Activated CD8-positive, alpha-beta memory T cell treated with anti-CD3 and anti-CD28 coated beads, Interleukin-2, amount 10 ng/mL, durations not matched to agents 7 days and 5 days (primary cell): ENCODE measurements at regions not wholly inside any gene's neighbourhood (a gene's known extent, or its start where the extent isn't known, plus 50 kb on each side); places are given as distances from the start of the nearest gene placed in this dataset.
"Not testable (repeated sequence)": the region's sequence is repeated elsewhere in the genome, so short reads cannot be mapped to it uniquely, and the experiment has no call there.

Experiments used
- ATAC-seq: fragments of 150-1000 bp; cut with Tn5 transposase; one replicate; pipeline ENCODE4 v1.10.0; 2021; ENCODE audit warnings: moderate library complexity
- CTCF ChIA-PET: fragments of 350-600 bp; sonication (Branson Sonifier 250); formaldehyde crosslinking; loops from one replicate; lab custom pipeline; 2021; ENCODE audit warnings: antibody characterized with exemption; lab: Charles Lee
- DNase-seq: peaks from one replicate; pipeline ENCODE4 v3.0.0-alpha.2; 2020
- H3K27ac Mint-ChIP-seq: one replicate; pipeline ENCODE4 v1.8.0; 2021; ENCODE audit warnings: mild to moderate bottlenecking, mixed read lengths
- H3K27me3 Mint-ChIP-seq: one replicate; pipeline ENCODE4 v1.8.0; 2021; ENCODE audit warnings: mixed read lengths
- H3K36me3 Mint-ChIP-seq: one replicate; pipeline ENCODE4 v1.8.0; 2021; ENCODE audit warnings: mild to moderate bottlenecking, mixed read lengths
- H3K4me1 Mint-ChIP-seq: one replicate; pipeline ENCODE4 v1.8.0; 2021; ENCODE audit warnings: mixed read lengths
- H3K4me3 Mint-ChIP-seq: one replicate; pipeline ENCODE4 v1.8.0; 2021; ENCODE audit warnings: mild to moderate bottlenecking, moderate library complexity, mixed read lengths
- H3K9me3 Mint-ChIP-seq: one replicate; pipeline ENCODE4 v1.8.0; 2022; ENCODE audit warnings: low read depth, mixed read lengths

GRCh38 chr3:103554451-103554850, 1119.6 kb downstream of the ZPLD1 start:
- no peaks in the 10 kb centered on the region for H3K36me3 Mint-ChIP-seq
- CTCF ChIA-PET: no interaction called here
- peaks cover 2% of the 10 kb centered on the region for H3K9me3 Mint-ChIP-seq
- no peak overlapping the region for H3K27ac Mint-ChIP-seq
- H3K4me3 Mint-ChIP-seq: no peak overlapping the region
- no peaks in the 10 kb centered on the region for H3K4me1 Mint-ChIP-seq
- DNase-seq (no peak), ATAC-seq (no peak)
- H3K27me3 Mint-ChIP-seq: no peaks in the 10 kb centered on the region

GRCh38 chr3:103564116-103564515, 1129.3 kb downstream of the ZPLD1 start:
- H3K4me1 Mint-ChIP-seq, H3K4me3 Mint-ChIP-seq, H3K27me3 Mint-ChIP-seq, CTCF ChIA-PET, H3K36me3 Mint-ChIP-seq, DNase-seq, H3K9me3 Mint-ChIP-seq, ATAC-seq, H3K27ac Mint-ChIP-seq: not testable (repeated sequence)

- Mint-ChIP-seq H3K9me3 (peaks cover 3% of the 10 kb centered on the region), H3K27ac (no peak overlapping the region), H3K27me3 (no peaks in the 10 kb centered on the region)
Measured at GRCh38 chr3:103585809-103586208, 1151.0 kb downstream of the ZPLD1 start.

GRCh38 chr3:103589770-103590169, 1155.0 kb downstream of the ZPLD1 start:
- CTCF ChIA-PET: no interaction called here
- ATAC-seq: no peak
- no peaks in the 10 kb centered on the region for H3K36me3 Mint-ChIP-seq
- no peak overlapping the region for H3K4me3 Mint-ChIP-seq
- no peak overlapping the region for H3K27ac Mint-ChIP-seq
- no peaks in the 10 kb centered on the region for H3K4me1 Mint-ChIP-seq
- peaks cover 1% of the 10 kb centered on the region for H3K9me3 Mint-ChIP-seq
- no peak for DNase-seq
- H3K27me3 Mint-ChIP-seq: no peaks in the 10 kb centered on the region

More at GRCh38 chr3:103585809-103586208, 1151.0 kb downstream of the ZPLD1 start:
- DNase-seq (no peak), ATAC-seq (no peak)
- Mint-ChIP-seq H3K4me3 (no peak overlapping the region), H3K36me3 (no peaks in the 10 kb centered on the region), H3K4me1 (no peaks in the 10 kb centered on the region)
- CTCF ChIA-PET: no interaction called here

- H3K27ac Mint-ChIP-seq: no peak overlapping the region
- H3K27me3 Mint-ChIP-seq: no peaks in the 10 kb centered on the region
- ATAC-seq (no peak), DNase-seq (no peak)
- no peak overlapping the region for H3K4me3 Mint-ChIP-seq
- CTCF ChIA-PET: no interaction called here
- H3K9me3 Mint-ChIP-seq: peaks cover 11% of the 10 kb centered on the region
- H3K4me1 Mint-ChIP-seq: no peaks in the 10 kb centered on the region
- H3K36me3 Mint-ChIP-seq: no peaks in the 10 kb centered on the region
Measured at GRCh38 chr3:103600844-103601243, 1166.0 kb downstream of the ZPLD1 start.

GRCh38 chr3:103601666-103602065, 1166.9 kb downstream of the ZPLD1 start:
- H3K27ac Mint-ChIP-seq: no peak overlapping the region
- CTCF ChIA-PET: no interaction called here
- H3K4me1 Mint-ChIP-seq: no peaks in the 10 kb centered on the region
- H3K4me3 Mint-ChIP-seq: no peak overlapping the region
- peaks cover 10% of the 10 kb centered on the region for H3K9me3 Mint-ChIP-seq
- DNase-seq (no peak), ATAC-seq (no peak)
- no peaks in the 10 kb centered on the region for H3K36me3 Mint-ChIP-seq
- H3K27me3 Mint-ChIP-seq: no peaks in the 10 kb centered on the region

- ATAC-seq (no peak), DNase-seq (no peak)
- Mint-ChIP-seq H3K9me3 (peaks cover 7% of the 10 kb centered on the region), H3K27ac (no peak overlapping the region), H3K36me3 (no peaks in the 10 kb centered on the region), H3K27me3 (no peaks in the 10 kb centered on the region), H3K4me3 (no peak overlapping the region), H3K4me1 (no peaks in the 10 kb centered on the region)
- CTCF ChIA-PET: no interaction called here
Measured at GRCh38 chr3:103609472-103609871, 1174.7 kb downstream of the ZPLD1 start.

- H3K4me1 Mint-ChIP-seq: no peaks in the 10 kb centered on the region
- no peaks in the 10 kb centered on the region for H3K27me3 Mint-ChIP-seq
- CTCF ChIA-PET: no interaction called here
- H3K4me3 Mint-ChIP-seq: no peak overlapping the region
- H3K9me3 Mint-ChIP-seq: no peaks in the 10 kb centered on the region
- no peak overlapping the region for H3K27ac Mint-ChIP-seq
- ATAC-seq (no peak), DNase-seq (no peak)
- H3K36me3 Mint-ChIP-seq: no peaks in the 10 kb centered on the region
Measured at GRCh38 chr3:103613397-103614156, 1178.8 kb downstream of the ZPLD1 start.

GRCh38 chr3:103614719-103615118, 1179.9 kb downstream of the ZPLD1 start:
- H3K4me1 Mint-ChIP-seq: no peaks in the 10 kb centered on the region
- CTCF ChIA-PET: no interaction called here
- ATAC-seq (no peak), DNase-seq (no peak)
- no peaks in the 10 kb centered on the region for H3K27me3 Mint-ChIP-seq
- H3K9me3 Mint-ChIP-seq: no peaks in the 10 kb centered on the region
- H3K4me3 Mint-ChIP-seq: no peak overlapping the region
- no peaks in the 10 kb centered on the region for H3K36me3 Mint-ChIP-seq
- H3K27ac Mint-ChIP-seq: no peak overlapping the region

GRCh38 chr3:103617961-103618360, 1183.1 kb downstream of the ZPLD1 start:
- DNase-seq (no peak), ATAC-seq (no peak)
- H3K36me3 Mint-ChIP-seq: no peaks in the 10 kb centered on the region
- no peaks in the 10 kb centered on the region for H3K27me3 Mint-ChIP-seq
- CTCF ChIA-PET: no interaction called here
- H3K9me3 Mint-ChIP-seq: no peaks in the 10 kb centered on the region
- no peak overlapping the region for H3K27ac Mint-ChIP-seq
- H3K4me1 Mint-ChIP-seq: no peaks in the 10 kb centered on the region
- no peak overlapping the region for H3K4me3 Mint-ChIP-seq

GRCh38 chr3:103624271-103624670, 1189.5 kb downstream of the ZPLD1 start:
- H3K27me3 Mint-ChIP-seq: no peaks in the 10 kb centered on the region
- no peaks in the 10 kb centered on the region for H3K9me3 Mint-ChIP-seq
- no peaks in the 10 kb centered on the region for H3K4me1 Mint-ChIP-seq
- CTCF ChIA-PET: no interaction called here
- ATAC-seq: no peak
- no peak overlapping the region for H3K4me3 Mint-ChIP-seq
- H3K36me3 Mint-ChIP-seq: no peaks in the 10 kb centered on the region
- H3K27ac Mint-ChIP-seq: no peak overlapping the region
- DNase-seq: no peak

GRCh38 chr3:103629391-103629790, 1194.6 kb downstream of the ZPLD1 start:
- no peak for ATAC-seq
- CTCF ChIA-PET: no interaction called here

GRCh38 chr3:103644450-103644849, 1209.6 kb downstream of the ZPLD1 start:
- H3K9me3 Mint-ChIP-seq: no peaks in the 10 kb centered on the region
- no peak overlapping the region for H3K27ac Mint-ChIP-seq
- H3K4me3 Mint-ChIP-seq: no peak overlapping the region
- no peaks in the 10 kb centered on the region for H3K4me1 Mint-ChIP-seq
- DNase-seq (no peak), ATAC-seq (no peak)
- H3K27me3 Mint-ChIP-seq: no peaks in the 10 kb centered on the region
- CTCF ChIA-PET: no interaction called here
- H3K36me3 Mint-ChIP-seq: no peaks in the 10 kb centered on the region

More at GRCh38 chr3:103629391-103629790, 1194.6 kb downstream of the ZPLD1 start:
- Mint-ChIP-seq H3K9me3 (peaks cover 4% of the 10 kb centered on the region), H3K27ac (no peak overlapping the region), H3K4me1 (no peaks in the 10 kb centered on the region), H3K36me3 (no peaks in the 10 kb centered on the region), H3K27me3 (no peaks in the 10 kb centered on the region), H3K4me3 (no peak overlapping the region)
- DNase-seq: no peak

- DNase-seq: no peak
Measured at GRCh38 chr3:103653996-103654395, 1219.2 kb downstream of the ZPLD1 start.

More at GRCh38 chr3:103653996-103654395, 1219.2 kb downstream of the ZPLD1 start:
- Mint-ChIP-seq H3K27ac (no peak overlapping the region), H3K36me3 (no peaks in the 10 kb centered on the region), H3K9me3 (no peaks in the 10 kb centered on the region), H3K27me3 (no peaks in the 10 kb centered on the region), H3K4me1 (no peaks in the 10 kb centered on the region), H3K4me3 (no peak overlapping the region)
- no peak for ATAC-seq
- CTCF ChIA-PET: no interaction called here
